Upper lobe of left lung (tissue), 6 donors: ENCODE measurements at regions not wholly inside any gene's neighbourhood (a gene's known extent, or its start where the extent isn't known, plus 50 kb on each side); places are given as distances from the start of the nearest gene placed in this dataset.
A peak's percentile ranks its signal among the peaks of the same experiment; 100 is the strongest.

ENCODE experiments used
- ATAC-seq, 2 donors: fragments of 200-7000 bp; cut with Tn5 transposase; one replicate each; pipeline ENCODE4 v1.9.1; 2022; ENCODE audit warnings: mild to moderate bottlenecking in 2 of 2, moderate library complexity in 2 of 2; ENCODE audit not compliant: low FRiP score in 2 of 2
- DNase-seq, 2 donors: peaks; one replicate each; pipeline ENCODE4 v3.0.0-alpha.2; 2019 to 2020
- H3K27ac ChIP-seq, 4 donors: fragments of 200-600 bp; sonication (generic); one replicate each; pipeline ENCODE4 v1.5.1; 2016 to 2019
- H3K27me3 ChIP-seq, 4 donors: fragments of 200-600 bp; sonication (generic); one replicate each; pipeline ENCODE4 v1.5.1; 2017 to 2019
- H3K36me3 ChIP-seq, 4 donors: fragments of 200-600 bp; sonication (generic); one replicate each; pipeline ENCODE4 v1.5.1; 2016 to 2019
- H3K4me1 ChIP-seq, 4 donors: fragments of 200-600 bp; sonication (generic); one replicate each; pipeline ENCODE4 v1.5.1; 2018 to 2019
- H3K4me3 ChIP-seq, 4 donors: fragments of 200-600 bp; sonication (generic); one replicate each; pipeline ENCODE4 v1.5.1; 2017 to 2019; ENCODE audit warnings: mild to moderate bottlenecking in 2 of 4, moderate library complexity in 1 of 4
- H3K9me3 ChIP-seq, 4 donors: fragments of 200-600 bp; sonication (generic); one replicate each; pipeline ENCODE4 v1.5.1; 2018 to 2019
- EP300 ChIP-seq, 4 donors: sonication (generic); formaldehyde crosslinking; IDR thresholded peaks; one replicate each; pipeline ENCODE4 v1.5.1; 2017; ENCODE audit warnings: antibody characterized with exemption in 4 of 4, control low read depth in 2 of 4
- POLR2A ChIP-seq, 4 donors: fragments of 450-650 bp; IDR thresholded peaks; one replicate each; pipeline ENCODE4 v1.5.1; 2016 to 2017; ENCODE audit warnings: antibody characterized with exemption in 4 of 4, mild to moderate bottlenecking in 2 of 4
- POLR2AphosphoS5 ChIP-seq, 2 donors: sonication (generic); formaldehyde crosslinking; IDR thresholded peaks; one replicate each; pipeline ENCODE4 v1.5.1; 2017; ENCODE audit warnings: antibody characterized with exemption in 2 of 2
- WGBS, 2 donors: methylation state at CpG; one replicate each; pipeline ENCODE4 v1.1.5; 2017 to 2018; 5-methylcytosine and 5-hydroxymethylcytosine counted together
- TF ChIP-seq, protein P1 (sequence below), 6 experiments: fragments of 450-650 bp in 4 of 6; fragments of 200-600 bp in 2 of 6; sonication (generic) in 2 of 6; IDR thresholded peaks; one replicate each; pipeline ENCODE4 v1.5.1; 2016 to 2019; ENCODE audit warnings: antibody characterized with exemption in 6 of 6
- donor health status: DM: no; HTN: no; CAD: no; lungs with moderate emphysema.
- donor health status: DM: no; HTN: yes; CAD: no; lungs with severe emphysema.

DNA sequence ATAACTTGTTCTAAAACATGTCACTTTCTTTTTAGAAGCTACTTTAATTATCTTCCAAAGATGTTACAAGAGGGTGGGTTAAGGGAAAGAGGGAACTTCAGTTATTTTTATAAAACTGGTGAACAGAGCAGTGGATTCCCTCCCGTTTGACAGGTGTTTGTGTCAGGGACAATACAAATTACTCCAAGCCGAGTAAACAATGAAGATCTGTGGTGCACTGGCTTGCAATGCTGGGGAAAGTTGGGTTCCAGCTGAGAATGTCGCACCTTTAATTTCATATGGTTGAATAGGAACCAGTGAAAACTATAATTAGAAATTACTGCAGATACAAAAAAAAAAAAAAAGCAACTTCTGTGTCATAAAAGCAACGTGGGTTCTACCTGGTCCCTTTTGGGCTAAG is 98.6 kb upstream of the TTC29 start:
- TF ChIP-seq EP300 (IDR thresholded peaks at IDR 0.05) = no peak
- TF ChIP-seq, protein P1, sequence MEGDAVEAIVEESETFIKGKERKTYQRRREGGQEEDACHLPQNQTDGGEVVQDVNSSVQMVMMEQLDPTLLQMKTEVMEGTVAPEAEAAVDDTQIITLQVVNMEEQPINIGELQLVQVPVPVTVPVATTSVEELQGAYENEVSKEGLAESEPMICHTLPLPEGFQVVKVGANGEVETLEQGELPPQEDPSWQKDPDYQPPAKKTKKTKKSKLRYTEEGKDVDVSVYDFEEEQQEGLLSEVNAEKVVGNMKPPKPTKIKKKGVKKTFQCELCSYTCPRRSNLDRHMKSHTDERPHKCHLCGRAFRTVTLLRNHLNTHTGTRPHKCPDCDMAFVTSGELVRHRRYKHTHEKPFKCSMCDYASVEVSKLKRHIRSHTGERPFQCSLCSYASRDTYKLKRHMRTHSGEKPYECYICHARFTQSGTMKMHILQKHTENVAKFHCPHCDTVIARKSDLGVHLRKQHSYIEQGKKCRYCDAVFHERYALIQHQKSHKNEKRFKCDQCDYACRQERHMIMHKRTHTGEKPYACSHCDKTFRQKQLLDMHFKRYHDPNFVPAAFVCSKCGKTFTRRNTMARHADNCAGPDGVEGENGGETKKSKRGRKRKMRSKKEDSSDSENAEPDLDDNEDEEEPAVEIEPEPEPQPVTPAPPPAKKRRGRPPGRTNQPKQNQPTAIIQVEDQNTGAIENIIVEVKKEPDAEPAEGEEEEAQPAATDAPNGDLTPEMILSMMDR (IDR thresholded peaks at IDR 0.05) = no peak
- no peak for TF ChIP-seq POLR2A (IDR thresholded peaks at IDR 0.05)
- no peak for TF ChIP-seq POLR2AphosphoS5 (IDR thresholded peaks at IDR 0.05)
- H3K27ac ChIP-seq = no peak overlapping the region
- H3K27me3 ChIP-seq = no peaks in the 10 kb centered on the region
- 49 to 55% methylated on average over 4 of the region's 4 CpGs for WGBS, 2 donors
- ATAC-seq (no peak), DNase-seq (no peak)
- no peaks in the 10 kb centered on the region for H3K4me1 ChIP-seq
- H3K36me3 ChIP-seq = no peaks in the 10 kb centered on the region
- no peaks in the 10 kb centered on the region for H3K9me3 ChIP-seq
- no peak overlapping the region for H3K4me3 ChIP-seq

DNA sequence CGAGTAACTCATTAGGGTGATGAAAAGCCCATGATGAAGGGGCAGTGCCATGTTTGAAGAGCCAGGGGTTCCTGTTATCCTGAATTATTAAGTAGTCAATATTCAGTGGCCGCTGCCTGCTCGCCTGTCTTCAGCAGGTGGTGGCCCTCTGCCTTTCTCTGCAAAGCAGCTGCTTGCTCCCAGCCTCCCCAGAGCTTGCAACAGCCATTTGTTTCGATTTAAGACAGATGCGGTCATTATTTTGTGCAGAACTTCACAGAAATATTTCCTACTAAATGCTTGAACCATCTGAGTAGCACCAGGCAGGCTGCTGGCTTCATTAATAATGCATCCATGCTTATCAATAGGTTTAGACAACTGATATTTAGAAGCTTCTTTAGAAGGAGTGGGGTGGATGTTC is 104.3 kb upstream of the TTC29 start:
- Histone ChIP-seq H3K27me3 (no peaks in the 10 kb centered on the region), H3K4me1 (peaks cover 0 to 11% (median 2%) of the 10 kb centered on the region in 4 donors), H3K9me3 (no peaks in the 10 kb centered on the region), H3K27ac (peak overlapping the region in 2 of 4 donors; percentile 2 to 13), H3K36me3 (no peaks in the 10 kb centered on the region), H3K4me3 (no peak overlapping the region)
- TF ChIP-seq POLR2A (IDR thresholded peaks at IDR 0.05) = no peak
- DNase-seq = no peak
- ATAC-seq = no peak
- 58 to 60% methylated on average over 5 of the region's 5 CpGs for WGBS, 2 donors

DNA sequence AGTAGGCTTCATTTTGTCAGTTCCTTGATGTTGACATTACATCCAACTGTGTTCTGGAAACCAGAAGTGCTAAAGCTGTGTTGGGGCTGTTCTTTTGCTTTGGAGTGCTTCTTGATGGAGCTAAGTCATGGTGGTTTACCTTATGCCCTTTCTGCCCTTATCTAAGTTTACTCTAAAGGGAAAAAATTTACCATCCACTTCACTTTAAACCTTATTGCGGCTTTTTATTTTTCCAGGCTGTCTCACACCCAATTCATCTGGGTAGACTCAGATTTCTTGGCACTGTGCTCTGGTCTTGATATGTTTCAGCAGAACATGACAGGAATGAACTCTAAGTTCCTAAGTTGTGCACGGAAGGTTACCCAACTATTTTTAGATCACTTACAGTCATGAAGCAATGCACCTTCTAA is 104.7 kb upstream of the TTC29 start:
- Histone ChIP-seq H3K4me3 (no peak overlapping the region), H3K9me3 (no peaks in the 10 kb centered on the region), H3K27ac (peak overlapping the region in 2 of 4 donors; percentile 2 to 13), H3K36me3 (no peaks in the 10 kb centered on the region), H3K27me3 (no peaks in the 10 kb centered on the region), H3K4me1 (peaks cover 0 to 11% (median 2%) of the 10 kb centered on the region in 4 donors)
- 25 to 26% methylated on average over 2 of the region's 2 CpGs for WGBS, 2 donors
- peak in 1 of 2 donors; percentile 74 for ATAC-seq
- TF ChIP-seq EP300 (IDR thresholded peaks at IDR 0.05) = peak in 1 of 4 donors; percentile 45
- TF ChIP-seq, protein P1 (IDR thresholded peaks at IDR 0.05) = no peak
- TF ChIP-seq POLR2AphosphoS5 (IDR thresholded peaks at IDR 0.05) = peak in 1 of 2 donors; percentile 9
- peak in 1 of 2 donors; percentile 38 for DNase-seq

DNA sequence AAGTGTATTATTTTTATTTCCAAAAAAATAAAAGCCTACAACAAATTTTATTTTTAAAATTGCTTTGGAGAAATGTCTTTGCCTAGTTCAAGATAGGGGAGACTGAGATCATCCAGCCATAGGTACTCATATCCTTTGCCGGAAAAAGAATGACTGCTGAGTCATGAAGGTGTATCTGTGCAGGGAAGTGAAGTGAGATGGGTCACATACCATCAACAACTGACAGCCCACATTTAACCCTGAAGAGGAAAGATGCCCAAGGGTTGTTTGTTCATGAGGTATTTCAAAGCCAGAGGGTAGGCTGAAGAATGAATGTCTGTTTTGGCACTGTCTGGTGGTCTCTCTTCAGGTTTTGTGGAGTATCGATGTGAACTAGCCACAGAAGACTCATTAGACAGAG is 106.7 kb upstream of the TTC29 start:
- H3K4me3 ChIP-seq = no peak overlapping the region
- WGBS, 2 donors = 87 to 93% methylated on average over 2 of the region's 2 CpGs
- no peak for ATAC-seq
- H3K27ac ChIP-seq = no peak overlapping the region
- no peak for DNase-seq
- H3K27me3 ChIP-seq = no peaks in the 10 kb centered on the region
- no peaks in the 10 kb centered on the region for H3K36me3 ChIP-seq
- no peak for TF ChIP-seq POLR2AphosphoS5 (IDR thresholded peaks at IDR 0.05)
- no peak for TF ChIP-seq EP300 (IDR thresholded peaks at IDR 0.05)
- TF ChIP-seq POLR2A (IDR thresholded peaks at IDR 0.05) = no peak
- TF ChIP-seq, protein P1 (IDR thresholded peaks at IDR 0.05) = no peak
- H3K9me3 ChIP-seq = no peaks in the 10 kb centered on the region
- peaks cover 0 to 11% (median 4%) of the 10 kb centered on the region in 4 donors for H3K4me1 ChIP-seq

DNA sequence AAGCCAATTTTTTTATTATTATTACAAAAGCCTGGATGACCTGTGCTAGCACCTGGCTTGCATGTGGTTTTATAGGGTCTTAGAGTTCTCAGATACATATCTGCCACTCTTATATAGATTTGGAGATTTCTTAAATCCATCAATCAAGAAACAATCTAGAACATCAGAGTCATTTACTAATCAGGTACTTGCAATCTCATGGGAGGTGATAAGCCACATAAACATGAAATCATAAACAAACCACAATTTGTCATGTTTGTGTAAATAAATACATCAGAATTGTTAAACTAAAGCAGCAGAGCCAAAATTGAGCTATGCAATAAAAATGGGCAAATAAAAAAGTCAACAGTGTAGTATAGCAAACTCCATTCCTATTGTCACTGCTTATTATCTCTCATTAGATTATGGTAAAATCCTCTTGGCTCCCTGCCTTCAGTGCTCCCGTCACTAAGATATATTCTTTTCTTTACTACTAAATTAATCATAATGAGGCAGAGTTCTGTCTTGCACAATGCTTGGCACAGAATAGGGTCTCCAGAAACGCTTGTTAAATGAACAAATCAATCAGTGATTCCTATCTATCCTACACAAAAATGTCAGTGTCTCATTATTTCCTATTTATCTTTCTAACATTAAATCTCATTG is 108.7 kb upstream of the TTC29 start:
- ATAC-seq = no peak

More for the DNA sequence above, 108.7 kb upstream of the TTC29 start:
- H3K4me3 ChIP-seq = no peak overlapping the region
- peaks cover 0 to 11% (median 7%) of the 10 kb centered on the region in 4 donors for H3K4me1 ChIP-seq
- 59 to 62% methylated on average over 2 of the region's 2 CpGs for WGBS, 2 donors
- TF ChIP-seq POLR2AphosphoS5 (IDR thresholded peaks at IDR 0.05) = no peak
- TF ChIP-seq, protein P1 (IDR thresholded peaks at IDR 0.05) = no peak
- TF ChIP-seq EP300 (IDR thresholded peaks at IDR 0.05) = no peak
- no peak for TF ChIP-seq POLR2A (IDR thresholded peaks at IDR 0.05)
- H3K27ac ChIP-seq = no peak overlapping the region
- no peaks in the 10 kb centered on the region for H3K9me3 ChIP-seq
- DNase-seq = no peak
- no peaks in the 10 kb centered on the region for H3K27me3 ChIP-seq
- no peaks in the 10 kb centered on the region for H3K36me3 ChIP-seq
